H7 (cell line): ENCODE measurements at regions not wholly inside any gene's neighbourhood (a gene's known extent, or its start where the extent isn't known, plus 50 kb on each side); places are given as distances from the start of the nearest gene placed in this dataset.

ENCODE experiments used
- DNase-seq: peaks from one replicate; pipeline ENCODE4 v3.0.0; 2012
- H3K27me3 ChIP-seq: 2 replicates; pipeline ENCODE4 v1.6.0; 2011; ENCODE audit warnings: mild to moderate bottlenecking, low read length; ENCODE audit not compliant: control insufficient read depth, insufficient read depth
- H3K36me3 ChIP-seq: replicated peaks from 2 replicates; pipeline ENCODE4 v1.5.1; 2011; ENCODE audit warnings: low read length; ENCODE audit not compliant: control insufficient read depth, insufficient read depth
- H3K4me3 ChIP-seq: 2 replicates; pipeline ENCODE4 v1.5.1; 2011; ENCODE audit warnings: low read depth, mild to moderate bottlenecking, control low read depth, low read length, moderate library complexity; ENCODE audit not compliant: insufficient read depth

GRCh38 chr20:39294137-39294725 lies 332.1 kb downstream of the DHX35 start:
- DNase-seq = no peak
- Histone ChIP-seq H3K27me3 (no peaks in the 10 kb centered on the region), H3K4me3 (no peak overlapping the region), H3K36me3 (no peaks in the 10 kb centered on the region)

- no peak overlapping the region for H3K4me3 ChIP-seq
- DNase-seq = no peak
- no peaks in the 10 kb centered on the region for H3K36me3 ChIP-seq
- H3K27me3 ChIP-seq = no peaks in the 10 kb centered on the region
Observed at GRCh38 chr20:39292193-39292736, 330.1 kb downstream of the DHX35 start.

- Histone ChIP-seq H3K27me3 (no peaks in the 10 kb centered on the region), H3K36me3 (no peaks in the 10 kb centered on the region), H3K4me3 (no peak overlapping the region)
- DNase-seq = no peak
Observed at GRCh38 chr20:39291301-39291700, 329.2 kb downstream of the DHX35 start.

GRCh38 chr20:39290575-39290974 lies 328.4 kb downstream of the DHX35 start:
- Histone ChIP-seq H3K36me3 (no peaks in the 10 kb centered on the region), H3K27me3 (no peaks in the 10 kb centered on the region), H3K4me3 (no peak overlapping the region)
- DNase-seq = no peak

GRCh38 chr20:39289831-39290230 lies 327.7 kb downstream of the DHX35 start:
- no peaks in the 10 kb centered on the region for H3K36me3 ChIP-seq
- no peaks in the 10 kb centered on the region for H3K27me3 ChIP-seq
- no peak for DNase-seq
- no peak overlapping the region for H3K4me3 ChIP-seq

- no peaks in the 10 kb centered on the region for H3K27me3 ChIP-seq
- peak; percentile 43 for DNase-seq
- H3K36me3 ChIP-seq = no peaks in the 10 kb centered on the region
- H3K4me3 ChIP-seq = no peak overlapping the region
Observed at GRCh38 chr20:39289316-39289715, 327.2 kb downstream of the DHX35 start.

GRCh38 chr20:39283464-39283863 lies 321.3 kb downstream of the DHX35 start:
- Histone ChIP-seq H3K27me3 (peaks cover 3% of the 10 kb centered on the region; the same call in 1 of the 2 replicates), H3K36me3 (no peaks in the 10 kb centered on the region), H3K4me3 (no peak overlapping the region)
- no peak for DNase-seq

GRCh38 chr20:39282619-39283092 lies 320.5 kb downstream of the DHX35 start:
- H3K27me3 ChIP-seq = peaks cover 3% of the 10 kb centered on the region; the same call in 1 of the 2 replicates
- DNase-seq = peak; percentile 63
- H3K4me3 ChIP-seq = no peak overlapping the region
- no peaks in the 10 kb centered on the region for H3K36me3 ChIP-seq

- peaks cover 3% of the 10 kb centered on the region; the same call in 1 of the 2 replicates for H3K27me3 ChIP-seq
- no peak overlapping the region for H3K4me3 ChIP-seq
- no peak for DNase-seq
- H3K36me3 ChIP-seq = no peaks in the 10 kb centered on the region
Observed at GRCh38 chr20:39280875-39281274, 318.7 kb downstream of the DHX35 start.

GRCh38 chr20:39278230-39278788 lies 316.2 kb downstream of the DHX35 start:
- H3K27me3 ChIP-seq = peaks cover 3% of the 10 kb centered on the region; the same call in 1 of the 2 replicates
- no peak overlapping the region for H3K4me3 ChIP-seq
- no peak for DNase-seq
- no peaks in the 10 kb centered on the region for H3K36me3 ChIP-seq

- Histone ChIP-seq H3K27me3 (peaks cover 2% of the 10 kb centered on the region; the same call in 1 of the 2 replicates), H3K4me3 (no peak overlapping the region), H3K36me3 (no peaks in the 10 kb centered on the region)
- no peak for DNase-seq
Observed at GRCh38 chr20:39277185-39277584, 315.0 kb downstream of the DHX35 start.

GRCh38 chr20:39270837-39271604 lies 308.9 kb downstream of the DHX35 start:
- no peak for DNase-seq
- no peak overlapping the region for H3K4me3 ChIP-seq
- no peaks in the 10 kb centered on the region for H3K36me3 ChIP-seq
- no peaks in the 10 kb centered on the region for H3K27me3 ChIP-seq

- DNase-seq = no peak
- Histone ChIP-seq H3K36me3 (no peaks in the 10 kb centered on the region), H3K4me3 (no peak overlapping the region), H3K27me3 (no peaks in the 10 kb centered on the region)
Observed at GRCh38 chr20:39269493-39270217, 307.5 kb downstream of the DHX35 start.

GRCh38 chr20:39268981-39269461 lies 306.9 kb downstream of the DHX35 start:
- Histone ChIP-seq H3K27me3 (no peaks in the 10 kb centered on the region), H3K36me3 (no peaks in the 10 kb centered on the region), H3K4me3 (no peak overlapping the region)
- DNase-seq = peak; percentile 85
